GM13976 (cell line): ENCODE measurements at regions not wholly inside any gene's neighbourhood (a gene's known extent, or its start where the extent isn't known, plus 50 kb on each side); places are given as distances from the start of the nearest gene placed in this dataset.

Experiments
- DNase-seq: peaks from one replicate; pipeline ENCODE4 v3.0.0; 2012; ENCODE audit warnings: low spot score
- CTCF ChIP-seq: IDR thresholded peaks from 2 replicates; pipeline ENCODE4 v1.5.1; 2012; ENCODE audit warnings: borderline replicate concordance, mild to moderate bottlenecking; ENCODE audit not compliant: insufficient read depth; ENCODE audit errors: extremely low read depth, missing control alignments, control extremely low read depth
- in situ Hi-C: fragments of 300-500 bp; cut with MboI; formaldehyde crosslinking; loops from one replicate; pipeline ENCODE4 v1.12.0; 2022; ENCODE audit warnings: low sequenced_read_pairs, mixed read lengths, inconsistent platforms; ENCODE audit not compliant: unreplicated experiment

- no peak for TF ChIP-seq CTCF
- in situ Hi-C loops: no loop called here
- no peak for DNase-seq
Observed at GRCh38 chr13:30827578-30827925, 78.5 kb upstream of the MEDAG start.

- in situ Hi-C loops: no loop called here
- DNase-seq: no peak
- TF ChIP-seq CTCF: no peak
Observed at GRCh38 chr13:30829145-30829832, 76.8 kb upstream of the MEDAG start.

GRCh38 chr13:30829833-30830637 is 76.0 kb upstream of the MEDAG start:
- no peak for DNase-seq
- in situ Hi-C loops: no loop called here

GRCh38 chr13:30830638-30830965 is 75.5 kb upstream of the MEDAG start:
- in situ Hi-C loops: no loop called here
- DNase-seq: no peak
- TF ChIP-seq CTCF: no peak

More at GRCh38 chr13:30829833-30830637, 76.0 kb upstream of the MEDAG start:
- TF ChIP-seq CTCF: no peak

GRCh38 chr13:30831515-30831914 is 74.6 kb upstream of the MEDAG start:
- DNase-seq: no peak
- in situ Hi-C loops: no loop called here
- no peak for TF ChIP-seq CTCF

- TF ChIP-seq CTCF: no peak
- in situ Hi-C loops: no loop called here
- no peak for DNase-seq
Observed at GRCh38 chr13:30832377-30832776, 73.7 kb upstream of the MEDAG start.
